ENCODE measurements at regions not wholly inside any gene's neighbourhood (a gene's known extent, or its start where the extent isn't known, plus 50 kb on each side); places are given as distances from the start of the nearest gene placed in this dataset.

GRCh38 chr6:79396625-79397024 lies 140.6 kb downstream of the LCA5 start:
- no peak overlapping the region for H3K4me3 ChIP-seq
- H3K4me2 ChIP-seq, result no peak overlapping the region
- H3K9ac ChIP-seq, result no peak overlapping the region
- no peak overlapping the region for H3K27ac ChIP-seq
- H4K20me1 ChIP-seq, result no peaks in the 10 kb centered on the region
- no peaks in the 10 kb centered on the region for H3K4me1 ChIP-seq
- H3K9me3 ChIP-seq (replicated peaks in 1 of 11), result peaks cover 0 to 8% (median 0%) of the 10 kb centered on the region in 11 experiments; a peak in 2 of 22 replicates
- H3K27me3 ChIP-seq, result no peaks in the 10 kb centered on the region
- TF ChIP-seq Cebpa-rat (IDR thresholded peaks at IDR 0.05), result no peak
- H3K36me3 ChIP-seq, result no peaks in the 10 kb centered on the region

GRCh38 chr6:79394690-79395089 lies 142.5 kb downstream of the LCA5 start:
- Histone ChIP-seq H3K9me3 (replicated peaks in 1 of 11) (peaks cover 0 to 8% (median 0%) of the 10 kb centered on the region in 11 experiments; a peak in 2 of 22 replicates), H3K4me1 (no peaks in the 10 kb centered on the region), H3K9ac (no peak overlapping the region), H3K27me3 (no peaks in the 10 kb centered on the region), H3K4me2 (no peak overlapping the region), H4K20me1 (no peaks in the 10 kb centered on the region), H3K27ac (no peak overlapping the region), H3K36me3 (no peaks in the 10 kb centered on the region), H3K4me3 (no peak overlapping the region)
- no peak for TF ChIP-seq Cebpa-rat (IDR thresholded peaks at IDR 0.05)

DNA sequence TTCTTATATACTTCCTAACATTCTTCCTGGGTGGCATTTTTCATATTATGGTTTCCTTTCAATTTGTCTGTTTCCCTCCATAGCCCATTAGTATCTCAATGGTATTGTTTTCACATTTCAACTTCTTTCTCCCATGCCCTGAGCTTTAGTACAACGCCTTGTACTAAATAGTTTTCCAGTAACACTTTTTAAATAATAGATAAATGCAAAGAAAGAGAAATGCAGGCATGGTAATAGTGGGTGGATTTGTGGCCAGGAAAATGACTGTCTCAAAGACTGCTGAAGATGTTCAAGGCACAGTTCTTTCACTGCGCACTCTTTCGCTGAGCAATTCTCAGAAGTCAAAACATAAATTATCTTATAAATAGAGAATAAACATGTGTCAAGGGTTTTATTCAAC lies 145.1 kb downstream of the LCA5 start:
- H3K36me3 ChIP-seq, result no peaks in the 10 kb centered on the region
- H3K9me3 ChIP-seq (replicated peaks in 1 of 11), result peaks cover 0 to 8% (median 0%) of the 10 kb centered on the region in 11 experiments; a peak in 2 of 22 replicates
- no peaks in the 10 kb centered on the region for H4K20me1 ChIP-seq
- no peaks in the 10 kb centered on the region for H3K4me1 ChIP-seq
- no peak for TF ChIP-seq Cebpa-rat (IDR thresholded peaks at IDR 0.05)
- no peak overlapping the region for H3K4me3 ChIP-seq
- no peaks in the 10 kb centered on the region for H3K27me3 ChIP-seq
- no peak overlapping the region for H3K27ac ChIP-seq
- no peak overlapping the region for H3K9ac ChIP-seq
- no peak overlapping the region for H3K4me2 ChIP-seq

- Histone ChIP-seq H3K36me3 (no peaks in the 10 kb centered on the region), H3K4me3 (no peak overlapping the region), H3K4me2 (no peak overlapping the region), H4K20me1 (no peaks in the 10 kb centered on the region), H3K9me3 (replicated peaks in 1 of 11) (peaks cover 0 to 8% (median 0%) of the 10 kb centered on the region in 11 experiments; a peak in 2 of 22 replicates), H3K9ac (no peak overlapping the region), H3K4me1 (no peaks in the 10 kb centered on the region), H3K27me3 (no peaks in the 10 kb centered on the region), H3K27ac (no peak overlapping the region)
- no peak for TF ChIP-seq Cebpa-rat (IDR thresholded peaks at IDR 0.05)
These were observed 145.8 kb downstream of the LCA5 start for GRCh38 chr6:79391480-79391879.

GRCh38 chr6:79385893-79386292 lies 151.3 kb downstream of the LCA5 start:
- no peak overlapping the region for H3K4me2 ChIP-seq
- H4K20me1 ChIP-seq, result no peaks in the 10 kb centered on the region
- no peaks in the 10 kb centered on the region for H3K9me3 ChIP-seq (replicated peaks in 1 of 11)
- no peak overlapping the region for H3K9ac ChIP-seq
- H3K27ac ChIP-seq, result no peak overlapping the region
- H3K4me3 ChIP-seq, result no peak overlapping the region
- no peak for TF ChIP-seq Cebpa-rat (IDR thresholded peaks at IDR 0.05)
- H3K4me1 ChIP-seq, result no peaks in the 10 kb centered on the region
- no peaks in the 10 kb centered on the region for H3K36me3 ChIP-seq
- no peaks in the 10 kb centered on the region for H3K27me3 ChIP-seq

DNA sequence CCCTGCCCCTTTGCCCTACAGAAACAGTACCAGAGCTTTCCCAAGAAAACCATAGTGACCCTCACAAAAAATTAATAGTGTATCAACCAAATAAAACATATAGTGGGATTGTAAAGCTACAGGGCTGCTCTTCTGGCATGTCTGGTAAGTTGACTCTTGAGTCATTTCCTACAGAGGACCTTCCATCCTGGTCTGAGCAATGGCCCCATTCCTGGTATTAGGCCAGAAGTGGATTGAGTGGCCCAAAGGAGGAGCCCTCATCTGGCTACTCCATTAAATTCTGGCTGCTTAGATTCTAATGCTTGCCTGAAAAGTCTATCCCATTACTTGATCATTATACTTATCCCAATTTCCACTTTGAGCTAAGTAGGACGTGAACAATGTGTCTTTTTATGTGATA lies 150.9 kb upstream of the HMGN3 start:
- no peak overlapping the region for H3K9ac ChIP-seq
- no peaks in the 10 kb centered on the region for H3K36me3 ChIP-seq
- H3K4me1 ChIP-seq, result no peaks in the 10 kb centered on the region
- no peaks in the 10 kb centered on the region for H3K27me3 ChIP-seq
- no peak overlapping the region for H3K27ac ChIP-seq
- TF ChIP-seq Cebpa-rat (IDR thresholded peaks at IDR 0.05), result no peak
- H4K20me1 ChIP-seq, result no peaks in the 10 kb centered on the region
- H3K4me2 ChIP-seq, result no peak overlapping the region
- H3K9me3 ChIP-seq (replicated peaks in 1 of 11), result no peaks in the 10 kb centered on the region
- H3K4me3 ChIP-seq, result no peak overlapping the region

- no peaks in the 10 kb centered on the region for H3K9me3 ChIP-seq (replicated peaks in 1 of 11)
- no peaks in the 10 kb centered on the region for H3K36me3 ChIP-seq
- no peak overlapping the region for H3K4me3 ChIP-seq
- no peak overlapping the region for H3K27ac ChIP-seq
- no peak overlapping the region for H3K4me2 ChIP-seq
- no peaks in the 10 kb centered on the region for H3K27me3 ChIP-seq
- no peaks in the 10 kb centered on the region for H3K4me1 ChIP-seq
- no peak overlapping the region for H3K9ac ChIP-seq
- TF ChIP-seq Cebpa-rat (IDR thresholded peaks at IDR 0.05), result no peak
- H4K20me1 ChIP-seq, result no peaks in the 10 kb centered on the region
These were observed 150.4 kb upstream of the HMGN3 start for GRCh38 chr6:79384845-79385244.

DNA sequence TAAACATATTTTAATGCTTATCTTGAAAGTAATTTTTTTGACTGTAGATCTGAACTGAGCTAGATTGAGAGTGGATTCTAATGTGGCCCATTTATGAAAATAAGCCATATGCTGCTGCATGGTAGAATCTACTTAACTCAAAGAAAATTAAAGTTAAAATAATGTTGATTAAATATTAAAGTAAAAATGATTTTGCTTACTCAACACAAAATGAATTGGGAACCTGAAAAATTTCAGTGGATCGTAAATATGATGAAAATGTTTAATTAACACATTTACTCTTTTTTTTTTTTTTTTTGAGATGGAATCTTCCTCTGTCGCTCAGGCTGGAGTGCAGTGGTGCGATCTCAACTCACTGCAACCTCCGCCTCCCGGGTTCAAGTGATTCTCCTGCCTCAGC lies 144.5 kb upstream of the HMGN3 start:
- Histone ChIP-seq H3K4me1 (peaks cover 0 to 7% (median 0%) of the 10 kb centered on the region in 10 experiments; a peak in 1 of 20 replicates), H3K9ac (no peak overlapping the region), H3K36me3 (no peaks in the 10 kb centered on the region), H3K27ac (no peak overlapping the region), H3K27me3 (no peaks in the 10 kb centered on the region), H4K20me1 (no peaks in the 10 kb centered on the region), H3K9me3 (replicated peaks in 1 of 11) (no peaks in the 10 kb centered on the region), H3K4me3 (no peak overlapping the region), H3K4me2 (no peak overlapping the region)
- no peak for TF ChIP-seq Cebpa-rat (IDR thresholded peaks at IDR 0.05)

DNA sequence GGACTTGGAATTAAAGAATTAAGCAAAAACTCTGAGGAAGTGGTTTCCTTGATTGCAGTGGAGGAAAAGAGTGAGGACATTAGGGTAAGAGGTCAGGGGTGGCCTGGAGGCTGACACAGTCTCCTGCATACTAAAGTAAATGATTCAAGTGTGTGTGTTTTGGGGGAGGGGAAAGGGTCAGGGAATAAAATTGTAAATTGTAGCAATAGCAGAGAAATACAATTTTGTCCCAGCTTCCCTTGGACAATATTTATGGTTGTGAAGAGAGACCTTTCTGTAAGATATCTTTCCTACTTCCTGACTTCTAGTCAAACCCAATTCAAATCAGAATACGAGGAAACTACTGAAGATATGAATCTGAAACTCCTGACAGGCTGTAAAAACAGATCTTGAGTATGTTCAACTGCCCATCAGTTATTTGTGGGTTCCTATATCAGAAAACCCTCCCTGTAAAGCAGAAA lies 143.4 kb upstream of the HMGN3 start:
- H3K4me3 ChIP-seq, result no peak overlapping the region
- no peak overlapping the region for H3K4me2 ChIP-seq
- TF ChIP-seq Cebpa-rat (IDR thresholded peaks at IDR 0.05), result no peak

GRCh38 chr6:79377047-79377446 lies 142.6 kb upstream of the HMGN3 start:
- Histone ChIP-seq H3K4me2 (no peak overlapping the region), H3K9ac (no peak overlapping the region), H3K27me3 (no peaks in the 10 kb centered on the region), H3K4me3 (no peak overlapping the region), H3K36me3 (no peaks in the 10 kb centered on the region), H4K20me1 (no peaks in the 10 kb centered on the region), H3K9me3 (replicated peaks in 1 of 11) (no peaks in the 10 kb centered on the region), H3K4me1 (peaks cover 0 to 7% (median 0%) of the 10 kb centered on the region in 10 experiments; a peak in 1 of 20 replicates), H3K27ac (no peak overlapping the region)
- no peak for TF ChIP-seq Cebpa-rat (IDR thresholded peaks at IDR 0.05)

More for the DNA sequence above, 143.4 kb upstream of the HMGN3 start:
- no peaks in the 10 kb centered on the region for H4K20me1 ChIP-seq
- H3K27me3 ChIP-seq, result no peaks in the 10 kb centered on the region
- H3K9me3 ChIP-seq (replicated peaks in 1 of 11), result no peaks in the 10 kb centered on the region
- H3K9ac ChIP-seq, result no peak overlapping the region
- peaks cover 0 to 7% (median 0%) of the 10 kb centered on the region in 10 experiments; a peak in 1 of 20 replicates for H3K4me1 ChIP-seq
- no peak overlapping the region for H3K27ac ChIP-seq
- no peaks in the 10 kb centered on the region for H3K36me3 ChIP-seq
